LoVo (cell line): ENCODE measurements at regions not wholly inside any gene's neighbourhood (a gene's known extent, or its start where the extent isn't known, plus 50 kb on each side); places are given as distances from the start of the nearest gene placed in this dataset.
"Not testable (repeated sequence)": the region's sequence is repeated elsewhere in the genome, so short reads cannot be mapped to it uniquely, and the experiment has no call there.

Experiments
- DNase-seq: peaks from one replicate; pipeline ENCODE4 v3.0.0-alpha.2; 2016; ENCODE audit warnings: low spot score

DNA sequence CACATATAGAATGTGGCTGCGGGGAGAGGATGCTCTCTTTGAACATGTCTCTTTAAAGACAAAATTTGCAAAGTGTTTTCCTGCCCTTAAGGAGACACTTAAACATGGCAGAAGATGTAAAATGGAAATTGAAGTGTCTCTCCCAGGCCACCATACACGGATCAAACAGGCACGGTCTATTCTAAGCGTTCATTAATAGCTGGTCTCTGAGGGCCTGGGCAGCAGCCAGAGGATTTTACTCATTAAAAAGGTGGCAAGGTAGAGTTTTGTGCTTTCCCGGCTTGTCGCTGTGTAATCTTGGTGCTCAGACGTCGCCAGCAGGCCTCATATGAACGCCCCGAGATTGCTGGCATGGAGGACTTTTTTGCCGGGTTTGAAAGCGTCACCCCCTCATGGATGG is 205.5 kb downstream of the EMX2 start:
- no peak for DNase-seq

DNA sequence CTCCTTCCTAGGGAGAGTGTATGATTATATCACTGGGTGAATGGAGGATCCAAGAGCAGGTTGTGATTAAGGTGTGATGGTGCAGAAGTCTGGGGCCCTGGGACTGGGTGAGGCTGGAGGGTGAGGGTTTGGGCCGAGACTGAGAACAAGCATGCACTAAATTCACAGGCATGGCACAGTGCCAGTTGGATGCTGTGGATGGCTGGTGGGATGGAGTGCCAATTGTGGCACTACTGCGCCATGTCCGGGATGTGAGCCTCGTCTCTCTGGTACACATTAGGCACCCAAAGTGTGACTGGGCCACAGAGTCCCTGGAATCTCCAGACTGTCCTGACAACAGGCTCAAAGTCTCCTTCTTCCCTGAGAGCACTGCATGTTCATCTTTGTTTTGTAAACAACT is 208.1 kb downstream of the EMX2 start:
- no peak for DNase-seq

DNA sequence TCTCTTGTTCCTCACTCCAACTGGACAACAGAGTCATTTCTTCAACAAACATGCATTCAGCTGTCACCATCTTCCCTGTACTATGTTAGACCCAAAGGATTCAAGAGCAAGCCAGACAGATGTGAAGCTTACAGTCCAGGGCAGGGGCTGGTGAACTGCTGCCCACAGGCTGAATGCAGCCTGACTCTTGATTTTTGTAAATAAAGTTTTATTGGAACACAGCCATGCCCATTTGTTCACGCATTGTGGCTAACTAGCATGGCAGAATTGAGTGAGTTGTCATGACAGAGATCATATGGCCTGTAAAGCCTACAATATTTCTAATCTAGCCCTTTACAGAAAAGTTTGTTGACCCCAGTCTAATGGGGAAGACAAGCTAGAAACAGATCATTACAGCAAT is 208.7 kb downstream of the EMX2 start:
- no peak for DNase-seq

DNA sequence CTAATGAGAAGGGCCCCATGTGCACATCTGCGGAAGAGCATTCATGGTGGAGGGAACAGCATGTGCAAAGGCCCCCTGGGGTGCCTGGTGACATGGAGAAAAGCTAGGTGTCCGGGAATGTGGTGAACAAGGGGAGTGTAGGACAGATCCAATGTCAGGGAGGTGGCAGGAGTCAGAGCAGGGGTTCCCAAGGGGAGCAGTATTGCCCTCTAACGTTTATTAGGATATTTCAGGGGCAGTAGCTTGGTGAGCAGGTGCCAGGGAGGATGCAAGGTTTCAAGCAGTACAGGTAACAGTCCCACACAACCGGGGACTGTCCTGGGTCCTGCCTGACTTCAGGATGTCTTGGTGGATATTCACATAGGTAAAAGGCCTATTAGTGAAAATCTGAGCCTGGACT is 209.6 kb downstream of the EMX2 start:
- DNase-seq = no peak

DNA sequence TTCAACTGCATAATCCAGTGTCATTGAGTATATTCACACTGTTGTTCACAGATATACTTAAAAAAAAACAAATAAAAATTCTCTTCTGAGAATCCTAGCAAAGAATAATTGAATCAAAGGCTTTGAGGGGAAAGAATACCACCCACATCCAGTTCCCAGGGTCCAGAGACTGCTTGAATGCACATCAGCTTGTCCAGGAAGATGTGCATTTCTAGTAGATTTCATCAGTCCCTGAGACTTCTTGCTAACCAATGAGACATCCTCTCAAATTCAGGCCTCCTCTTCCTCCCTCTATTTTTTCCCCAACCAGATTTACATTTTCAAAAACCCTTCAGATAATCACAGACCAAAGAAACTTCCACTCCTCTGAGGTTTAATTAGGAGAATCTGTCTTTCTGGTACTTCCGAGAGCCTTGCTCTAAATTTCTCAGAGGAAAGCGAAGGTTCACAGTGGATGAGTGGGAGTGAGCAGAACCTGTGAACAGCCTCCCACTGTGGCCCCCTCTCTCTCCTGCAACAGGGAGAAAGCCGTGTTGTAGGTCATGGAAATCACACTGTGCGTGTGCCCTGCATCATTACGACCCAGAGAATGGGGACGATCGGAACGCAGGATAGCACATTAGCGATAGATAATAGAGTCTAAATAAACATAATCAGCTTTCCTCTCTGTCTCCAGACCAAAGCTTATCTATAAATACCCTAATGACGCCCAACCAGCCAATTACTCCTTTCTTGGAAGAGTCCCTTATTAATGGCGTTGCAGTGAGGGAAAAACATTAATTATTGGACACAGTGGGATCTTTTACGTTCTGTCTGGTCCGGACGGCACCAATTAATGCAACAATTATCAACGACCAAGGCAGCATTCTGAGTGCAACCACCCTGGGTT is 212.5 kb downstream of the EMX2 start:
- no peak for DNase-seq

DNA sequence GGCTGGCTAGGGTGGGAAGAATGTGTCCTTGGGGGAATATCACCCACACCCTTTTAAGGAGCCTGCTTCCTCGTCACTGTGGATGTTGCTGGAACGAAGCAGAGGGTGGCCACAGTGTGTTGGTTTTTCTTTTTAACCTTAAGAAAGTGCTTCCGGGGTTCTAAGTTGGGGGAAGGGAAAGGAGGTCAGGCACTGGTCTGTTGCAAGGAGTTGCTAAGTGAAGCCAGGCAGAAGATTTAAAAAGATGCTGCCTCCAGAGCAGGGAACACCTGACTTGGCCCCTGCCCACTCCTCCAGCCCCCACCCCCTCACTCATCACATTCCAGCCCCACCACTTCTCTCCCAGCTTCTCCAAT is 213.1 kb downstream of the EMX2 start:
- DNase-seq = no peak

DNA sequence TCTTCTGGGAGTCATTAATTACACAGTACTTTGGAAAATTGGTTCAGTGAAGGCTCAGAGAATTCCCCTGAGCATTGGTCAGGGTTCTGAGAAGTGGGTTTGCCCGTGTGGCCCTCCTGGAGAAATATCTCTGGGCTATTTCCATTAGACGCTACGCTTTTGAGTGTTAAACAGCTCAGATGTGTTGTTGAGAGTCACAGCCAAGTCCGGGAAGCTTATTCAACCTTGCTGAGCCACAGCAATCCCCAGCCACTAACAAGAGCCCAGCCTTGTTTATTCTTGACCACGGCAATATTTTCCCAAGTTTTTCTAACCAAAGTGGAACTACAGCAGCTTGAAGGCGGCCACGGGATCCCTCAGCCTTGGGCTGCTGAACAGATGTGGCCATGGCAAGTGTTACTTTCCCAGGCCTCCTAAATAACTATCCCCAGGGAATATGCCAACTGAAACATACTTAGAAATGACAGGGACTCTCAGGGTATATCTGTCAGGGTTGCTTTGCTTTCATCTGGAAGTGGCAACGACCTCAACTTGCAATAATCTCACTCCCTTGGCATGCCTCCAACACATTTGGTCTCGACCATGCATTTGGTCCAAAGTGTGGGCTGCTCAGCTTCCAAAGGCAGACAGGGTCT is 214.7 kb downstream of the EMX2 start:
- DNase-seq = no peak

DNA sequence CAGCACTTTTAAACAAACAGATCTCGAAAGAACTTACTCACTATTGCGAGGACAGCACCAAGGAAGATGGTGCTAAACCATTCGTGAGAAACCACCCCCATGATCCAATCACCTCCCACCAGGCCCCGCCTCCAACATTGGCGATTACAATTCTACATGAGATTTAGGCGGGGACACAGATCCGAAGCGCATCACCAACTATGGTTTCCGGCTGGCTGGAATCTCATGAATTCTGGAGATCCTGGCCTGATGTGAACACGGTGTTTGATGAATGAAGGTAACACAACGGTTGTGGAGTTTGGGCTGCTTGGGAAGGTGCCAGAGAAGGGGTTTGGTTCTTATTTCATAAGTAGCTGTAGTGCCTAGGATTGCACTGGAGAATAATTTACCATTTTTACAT is 216.7 kb downstream of the EMX2 start:
- DNase-seq = no peak

DNA sequence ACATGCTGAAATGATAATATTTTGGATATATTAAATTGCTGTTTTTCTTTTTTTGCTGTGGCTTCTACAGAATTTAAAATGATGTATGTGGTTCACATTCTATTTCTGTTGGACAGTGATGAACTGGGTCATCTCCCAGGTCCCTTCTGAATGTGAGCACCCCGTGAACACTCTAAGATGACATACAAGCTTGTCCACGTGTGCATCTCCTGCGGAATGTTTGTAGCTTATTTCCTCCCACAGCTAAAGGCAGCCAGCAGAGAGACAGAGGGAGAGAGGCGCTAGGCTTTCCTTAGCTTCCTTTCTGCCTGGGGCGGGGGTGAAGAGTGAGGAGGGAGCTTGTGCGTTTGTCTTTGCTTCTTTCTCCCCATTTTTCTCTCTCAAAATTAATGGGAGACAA is 219.1 kb downstream of the EMX2 start:
- no peak for DNase-seq

DNA sequence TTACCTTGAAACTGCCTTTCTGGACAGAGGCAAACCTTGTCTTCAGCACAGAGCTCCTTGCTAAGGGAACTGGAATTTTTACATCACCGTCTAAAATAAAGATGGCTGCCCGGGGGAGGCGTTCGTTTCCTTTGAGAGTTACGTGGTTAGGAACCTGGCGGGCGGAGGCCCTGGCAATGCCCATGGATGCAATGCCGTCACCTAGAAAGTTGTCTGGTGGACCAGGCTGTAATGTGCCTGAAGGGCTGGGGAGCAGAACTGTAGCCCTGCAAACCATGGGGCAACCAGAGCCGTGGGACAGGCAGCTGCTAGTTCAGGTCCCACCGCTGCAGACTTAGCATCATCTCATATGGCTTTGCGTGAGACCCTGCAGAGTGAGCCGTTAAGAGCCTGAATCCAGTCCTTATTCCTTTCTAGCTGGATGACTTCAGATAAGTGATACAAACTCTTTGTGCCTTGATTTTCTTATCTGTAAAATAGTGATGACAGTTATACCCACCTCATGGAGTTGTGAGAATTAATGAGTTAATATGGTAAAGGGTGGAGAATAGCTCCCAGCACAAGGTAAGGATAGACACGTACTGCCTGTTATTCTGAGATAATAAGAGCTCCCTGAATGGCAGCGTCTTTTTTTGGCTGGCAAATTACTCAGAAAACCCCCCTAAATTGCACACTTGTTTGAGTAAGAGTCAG is 219.7 kb downstream of the EMX2 start:
- no peak for DNase-seq

DNA sequence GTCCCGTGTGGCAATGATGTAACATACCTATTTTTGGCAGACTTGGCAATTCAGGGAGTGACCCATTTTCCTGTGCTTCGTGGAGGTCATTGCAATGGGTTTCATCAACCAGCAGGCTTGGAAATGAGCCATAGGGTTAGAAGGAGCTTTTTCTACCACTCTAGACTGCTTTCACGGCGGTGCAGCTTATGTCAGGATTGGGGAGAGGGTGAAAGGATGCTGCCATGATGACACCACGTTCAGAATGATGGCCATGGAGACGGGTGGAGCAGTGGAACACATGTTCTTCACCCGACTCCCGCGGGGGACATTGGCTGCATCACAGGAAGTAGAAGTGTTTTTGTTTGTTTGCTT is 220.2 kb downstream of the EMX2 start:
- peak; percentile 17 for DNase-seq

DNA sequence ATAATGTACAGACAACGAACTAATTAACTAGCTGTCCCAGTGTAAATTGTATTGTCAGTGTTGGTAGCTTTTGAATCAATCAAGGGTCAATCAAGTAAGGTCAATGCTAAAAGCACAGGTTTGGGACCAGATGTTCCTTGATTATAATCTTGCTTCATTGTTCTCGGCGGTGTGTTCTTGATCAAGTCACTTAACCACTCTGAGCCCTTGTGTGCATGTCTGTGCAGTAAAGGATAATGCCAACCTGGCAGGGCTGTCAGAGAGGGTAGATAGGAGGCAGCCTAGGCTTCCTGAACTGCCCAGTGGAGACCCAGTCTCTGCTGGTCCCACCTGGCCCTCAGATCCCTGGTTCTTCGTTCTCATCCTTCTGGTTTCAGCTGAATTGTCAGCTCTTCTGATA is 221.0 kb downstream of the EMX2 start:
- no peak for DNase-seq

DNA sequence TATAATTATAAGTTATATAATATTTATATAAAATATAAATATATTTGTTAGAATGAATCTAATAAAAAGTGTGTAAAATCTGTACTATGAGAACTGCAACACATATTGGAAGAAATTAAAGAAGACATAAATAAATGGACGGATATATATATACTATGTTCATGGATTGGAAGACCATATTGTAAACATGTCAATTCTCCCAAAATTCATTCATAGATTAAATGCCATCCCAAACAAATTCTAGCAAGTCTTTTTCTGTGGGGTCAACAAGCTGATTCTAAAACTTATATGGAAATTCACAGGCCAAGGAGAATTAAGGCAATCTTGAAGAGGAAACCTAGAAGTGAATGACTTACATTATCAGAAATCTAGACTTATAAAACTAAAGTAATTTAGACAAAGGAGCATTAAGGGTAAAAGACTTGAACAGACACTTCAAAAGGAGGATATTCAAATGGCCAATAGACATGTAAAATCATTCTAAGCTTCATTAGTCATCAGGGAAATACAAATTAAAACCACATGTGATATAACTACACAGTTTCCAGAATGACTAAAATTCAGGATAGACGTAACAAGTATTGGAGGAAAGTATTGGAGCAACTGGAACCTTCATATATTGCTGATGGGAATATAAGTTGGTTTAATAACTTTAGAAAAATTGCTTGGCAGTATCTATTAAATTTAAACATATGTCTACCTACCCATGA is 225.9 kb downstream of the EMX2 start:
- no peak for DNase-seq

DNA sequence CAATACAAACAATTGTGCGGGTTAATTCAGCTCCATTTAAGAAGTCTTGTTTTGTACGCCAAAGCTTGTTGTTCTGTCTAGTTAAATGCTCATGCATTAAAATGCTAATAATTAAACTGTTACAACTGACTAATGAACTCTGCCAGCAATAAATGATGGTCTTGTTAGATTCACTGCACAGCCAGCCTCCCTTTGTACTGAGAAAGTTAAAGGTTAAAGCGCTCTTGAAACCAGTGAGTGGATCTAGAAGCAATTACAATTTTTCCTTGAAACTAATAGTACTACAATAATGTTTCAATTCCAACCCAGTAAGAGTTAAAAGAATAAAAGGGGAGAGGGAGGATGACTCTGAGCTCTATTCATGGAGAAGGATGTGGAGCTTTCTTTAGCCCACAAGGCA is 233.0 kb downstream of the EMX2 start:
- no peak for DNase-seq

DNA sequence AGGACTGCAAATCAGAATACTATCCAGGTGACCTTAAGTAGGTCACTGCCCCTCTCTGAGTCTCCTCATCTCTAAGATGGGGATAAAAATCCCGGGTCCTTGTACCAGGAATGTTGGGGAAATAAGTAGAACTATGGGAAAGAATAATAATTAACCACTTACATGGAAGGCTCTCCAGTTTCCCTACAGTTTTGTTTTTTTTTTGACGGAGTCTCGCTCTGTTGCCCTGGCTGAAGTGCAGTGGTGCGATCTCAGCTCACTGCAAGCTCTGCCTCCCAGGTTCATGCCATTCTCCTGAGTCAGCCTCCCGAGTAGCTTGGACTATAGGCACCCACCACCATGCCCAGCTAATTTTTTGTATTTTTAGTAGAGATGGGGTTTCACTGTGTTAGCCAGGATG is 234.7 kb downstream of the EMX2 start:
- not testable (repeated sequence) for DNase-seq

DNA sequence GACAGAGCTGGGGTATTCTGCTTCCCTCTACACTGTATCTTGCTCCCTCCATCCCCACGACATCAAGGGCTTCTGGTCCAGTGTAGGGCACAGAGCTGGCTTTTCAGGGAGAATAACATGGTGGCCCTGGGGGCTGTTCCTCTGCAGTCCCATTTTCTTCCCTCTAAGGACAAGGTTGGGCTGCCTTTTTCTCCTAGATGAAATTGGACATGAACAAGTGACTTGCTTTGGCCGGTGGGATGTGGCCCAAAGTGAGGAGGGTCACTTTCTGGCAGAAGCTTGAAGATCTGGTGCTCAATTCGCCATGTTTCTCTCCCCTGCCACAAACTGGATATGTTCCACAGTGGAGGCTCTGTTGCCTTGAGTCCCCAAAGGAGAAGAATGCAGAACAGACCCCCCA is 235.7 kb downstream of the EMX2 start:
- DNase-seq = no peak

DNA sequence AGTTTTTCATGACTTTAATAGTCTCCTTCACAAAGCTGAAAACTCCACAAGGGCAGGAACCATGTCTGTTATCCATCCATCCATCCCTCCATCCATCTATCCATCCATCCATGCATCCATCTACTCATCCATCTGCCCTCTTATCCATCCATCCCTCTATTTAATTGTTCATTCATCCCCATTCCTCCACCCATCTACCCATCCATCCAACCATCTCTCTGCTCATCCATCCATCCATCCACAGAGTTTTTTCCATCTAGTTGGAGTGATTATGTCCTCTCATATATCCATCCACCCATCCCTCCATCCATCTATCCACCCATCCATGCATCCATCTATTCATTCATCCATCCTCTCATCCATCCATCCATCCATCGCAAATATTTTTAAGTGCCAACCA is 237.9 kb downstream of the EMX2 start:
- no peak for DNase-seq

DNA sequence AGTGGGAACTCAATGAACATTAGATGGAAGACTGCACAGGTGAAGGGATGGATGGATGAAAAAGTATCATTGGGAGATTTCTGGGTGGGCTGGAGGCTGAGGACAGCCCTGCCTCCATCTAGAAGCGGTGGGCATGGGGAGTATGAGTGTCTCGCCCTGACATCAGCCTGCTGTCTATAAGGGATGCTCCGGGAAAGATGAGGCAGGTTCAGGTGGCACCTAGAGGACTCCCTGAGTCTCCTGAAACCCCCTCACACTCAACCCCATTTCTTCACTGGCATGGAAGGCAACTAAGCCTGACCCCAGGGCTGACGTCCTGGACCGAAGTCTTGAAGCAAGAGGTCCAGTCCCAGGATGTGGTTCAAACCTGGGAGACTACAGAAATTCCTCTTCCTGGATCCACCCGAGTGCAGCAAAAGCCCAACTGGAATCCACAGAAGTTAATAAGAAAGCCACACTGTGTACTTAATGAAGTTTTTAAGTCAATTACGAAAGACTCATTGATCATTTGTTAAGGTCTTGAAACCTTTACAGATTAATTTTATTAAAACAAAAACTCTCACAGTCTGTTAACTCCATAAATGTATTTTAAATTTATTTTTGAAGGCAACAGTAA is 238.8 kb downstream of the EMX2 start:
- no peak for DNase-seq

DNA sequence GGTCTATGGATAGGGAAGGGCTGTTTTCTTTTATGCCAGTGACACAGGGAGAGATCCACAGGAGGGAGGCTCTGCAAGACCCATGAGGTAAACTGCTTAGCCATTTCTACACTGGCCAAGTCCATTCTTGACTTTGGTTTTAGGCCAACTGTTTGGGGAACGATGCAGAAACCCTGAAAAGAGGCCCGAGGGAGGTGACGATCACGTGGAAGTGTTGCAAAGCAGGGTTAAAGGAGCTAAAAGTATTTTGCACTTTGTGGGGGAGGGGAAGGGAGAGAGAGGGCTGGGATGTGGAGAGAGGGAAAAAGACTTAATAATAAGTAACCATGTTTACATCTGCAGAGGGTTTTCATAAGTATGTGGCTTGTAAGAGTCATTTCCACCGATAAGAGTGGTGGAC is 239.7 kb downstream of the EMX2 start:
- no peak for DNase-seq

DNA sequence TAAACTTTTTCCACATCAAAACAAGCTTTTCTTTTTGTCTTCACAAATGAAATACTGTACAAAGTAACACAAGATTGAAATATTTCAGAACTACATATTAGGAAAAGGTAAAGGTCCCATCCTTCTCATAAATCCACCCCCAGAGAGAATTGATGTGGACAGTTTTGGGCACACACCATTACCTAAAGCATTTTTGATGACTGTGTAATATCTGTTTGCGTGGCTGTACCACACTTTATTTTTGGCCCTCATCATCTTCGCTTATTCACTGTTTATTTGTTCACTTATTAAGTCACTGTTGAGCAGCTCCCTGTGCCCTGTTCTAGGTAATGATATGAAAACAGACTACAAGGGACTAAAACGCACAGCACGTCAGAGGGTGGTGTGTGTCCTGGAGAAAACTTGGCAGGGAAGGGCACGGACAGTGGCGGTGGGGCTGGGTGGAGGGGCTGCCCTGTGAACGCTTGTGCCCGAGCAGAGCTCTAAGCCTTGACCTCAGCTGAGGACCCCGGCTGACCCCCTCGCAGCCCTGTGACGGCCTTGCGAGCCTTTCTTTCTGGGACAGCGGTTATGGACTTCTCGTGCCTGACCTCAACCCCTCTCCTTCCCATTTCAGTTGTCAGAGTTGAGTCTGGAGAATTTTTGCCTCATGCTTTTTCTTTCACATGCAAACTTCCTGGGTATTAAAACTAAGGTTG is 241.3 kb downstream of the EMX2 start:
- DNase-seq = no peak

DNA sequence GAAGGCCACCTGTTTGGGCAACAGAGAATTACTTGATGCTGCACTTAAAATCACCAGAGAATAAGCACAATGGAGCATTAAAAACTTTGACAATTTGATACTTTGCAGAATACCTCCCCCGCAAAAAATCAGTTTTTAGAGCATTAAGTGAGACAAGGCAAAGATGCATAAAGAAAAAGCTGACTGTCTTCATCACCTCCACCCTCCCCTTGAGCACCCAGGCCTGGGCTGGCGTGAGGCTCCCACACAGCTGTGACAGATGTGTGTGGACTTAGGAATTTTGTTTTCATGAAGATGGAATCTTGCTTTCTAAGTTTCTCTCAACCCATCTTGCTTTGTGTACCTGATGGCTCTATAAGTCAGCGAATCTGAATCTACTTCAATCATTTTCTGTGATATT is 242.2 kb downstream of the EMX2 start:
- DNase-seq = no peak

DNA sequence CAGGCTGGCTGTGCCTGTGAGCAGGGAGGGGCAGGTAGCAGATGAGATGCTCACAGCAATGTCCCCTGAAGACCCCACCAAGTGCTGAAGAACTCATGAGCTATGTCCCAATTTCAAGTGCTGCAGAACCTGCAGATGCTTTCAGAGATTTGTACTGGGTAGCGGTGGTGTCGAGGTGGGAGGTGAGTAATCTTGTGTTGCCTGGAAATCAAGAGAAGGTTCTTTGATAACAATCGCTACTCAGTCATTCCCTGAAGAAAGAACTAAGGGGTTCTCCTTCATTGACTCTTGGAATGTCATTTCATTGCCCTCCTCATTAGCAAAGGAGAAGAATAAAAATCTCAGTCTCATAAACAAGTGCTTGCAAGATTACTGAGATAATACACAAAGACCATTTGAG is 246.4 kb downstream of the EMX2 start:
- no peak for DNase-seq
